ENCODE measurements at regions not wholly inside any gene's neighbourhood (a gene's known extent, or its start where the extent isn't known, plus 50 kb on each side); places are given as distances from the start of the nearest gene placed in this dataset.

DNA sequence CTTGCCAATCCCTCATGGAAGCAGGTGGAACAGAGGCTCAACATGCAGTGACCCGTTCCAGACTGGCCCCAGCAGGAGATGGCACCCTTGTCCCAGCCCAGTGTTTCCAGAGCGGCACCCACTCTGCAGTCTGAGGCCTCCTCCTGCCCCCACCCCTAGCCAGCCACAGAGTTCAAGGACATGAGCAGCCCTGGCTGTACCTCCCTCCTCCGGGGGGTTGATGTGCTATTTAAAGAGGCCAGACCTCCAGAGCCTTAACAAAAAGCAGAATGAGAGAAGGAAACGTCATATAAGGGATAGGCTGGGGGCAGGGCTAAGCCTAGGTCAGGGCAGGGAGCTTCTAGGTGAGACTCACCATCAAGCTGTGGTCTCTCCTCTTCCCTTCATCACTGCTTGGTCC lies 115.7 kb upstream of the NANOS1 start:
- WGBS, 2 experiments (ENCODE audit: extremely low coverage in 1 of 2, insufficient coverage in 1 of 2, insufficient read length in 1 of 2, insufficient replicate concordance in 2 of 2, low coverage in 1 of 2, low lambda C conversion rate in 2 of 2, missing lambda C conversion rate in 1 of 2): 70% methylated on average over 4 of the region's 4 CpGs; no CpG with 5 or more reads in 1 of the 2 experiments
- H4K8ac ChIP-seq (ENCODE audit: extremely low read depth, insufficient read depth, low read length): no peak overlapping the region
- no peaks in the 10 kb centered on the region for H3K79me2 ChIP-seq (ENCODE audit: control insufficient read depth in 1 of 2, insufficient read depth in 2 of 2, low read length in 2 of 2)
- H4K5ac ChIP-seq (ENCODE audit: insufficient read length, low read depth, low read length): no peak overlapping the region
- peaks cover 0 to 3% (median 0%) of the 10 kb centered on the region in 4 experiments; a peak in 1 of 7 replicates for H3K4me1 ChIP-seq (replicated peaks in 1 of 4; ENCODE audit: control insufficient read depth in 3 of 4, insufficient read depth in 4 of 4, low read length in 3 of 4)
- no peak overlapping the region for H2AFZ ChIP-seq (ENCODE audit: low read length)
- H2AK5ac ChIP-seq (ENCODE audit: low read depth, low read length): no peak overlapping the region
- H3K23me2 ChIP-seq (ENCODE audit: low read depth, low read length): peaks cover 1% of the 10 kb centered on the region; the same call in 1 of the 2 replicates
- H3K9ac ChIP-seq (replicated peaks in 1 of 4; ENCODE audit: extremely low read depth in 1 of 4, low read depth in 3 of 4, low read length in 3 of 4): no peak overlapping the region
- no peak overlapping the region for H3K4me2 ChIP-seq (ENCODE audit: insufficient read depth in 1 of 2, low read depth in 2 of 2, low read length in 2 of 2)
- H3K4ac ChIP-seq (replicated peaks; ENCODE audit: insufficient read length, low read depth, low read length): no peak overlapping the region
- no peak overlapping the region for H3K14ac ChIP-seq (ENCODE audit: insufficient read length)
- TF ChIP-seq RNF2 (IDR thresholded peaks at IDR 0.05; ENCODE audit: borderline replicate concordance, low read depth, low read length, missing control alignments, poor library complexity, severe bottlenecking): no peak
- no peak overlapping the region for H2BK5ac ChIP-seq (ENCODE audit: low read depth, low read length)
- H2BK120ac ChIP-seq (replicated peaks; ENCODE audit: low read depth, low read length): no peak overlapping the region
- no peak overlapping the region for H3K18ac ChIP-seq (ENCODE audit: extremely low read depth, low read length)
- H2BK15ac ChIP-seq (ENCODE audit: low read length): no peak overlapping the region
- ChIA-PET POLR2A (ENCODE audit: partially characterized antibody) (no interaction called here), CTCF (ENCODE audit: partially characterized antibody) (no interaction called here)
- no peak overlapping the region for H3K4me3 ChIP-seq (ENCODE audit: extremely low read depth in 1 of 4, insufficient read depth in 2 of 4, low read depth in 3 of 4, low read length in 4 of 4)
- DNase-seq (ENCODE audit: low read depth in 1 of 2, low spot score in 2 of 2): no peak
- H4K91ac ChIP-seq (replicated peaks; ENCODE audit: insufficient read length, low read length): no peak overlapping the region
- no peak overlapping the region for H3K56ac ChIP-seq (replicated peaks; ENCODE audit: insufficient read length, low read depth, low read length)
- H3K36me3 ChIP-seq (ENCODE audit: control insufficient read depth in 2 of 4, insufficient read depth in 4 of 4, low read length in 3 of 4): no peaks in the 10 kb centered on the region
- no peak overlapping the region for H3K23ac ChIP-seq (ENCODE audit: insufficient read length)
- no peaks in the 10 kb centered on the region for H3K27me3 ChIP-seq (replicated peaks in 1 of 4; ENCODE audit: control insufficient read depth in 3 of 4, extremely low read depth in 1 of 4, insufficient read depth in 3 of 4, low read length in 3 of 4)
- no peak overlapping the region for H2BK12ac ChIP-seq (ENCODE audit: low read depth, low read length)
- H3K9me3 ChIP-seq (ENCODE audit: insufficient read depth in 2 of 2, low read depth in 1 of 2, low read length in 1 of 2): no peaks in the 10 kb centered on the region
- H4K20me1 ChIP-seq (replicated peaks in 1 of 2; ENCODE audit: control insufficient read depth in 1 of 2, insufficient read depth in 2 of 2, low read length in 2 of 2): no peaks in the 10 kb centered on the region
- no peaks in the 10 kb centered on the region for H3K79me1 ChIP-seq (ENCODE audit: low read depth, low read length)
- H3K27ac ChIP-seq (ENCODE audit: low read depth, low read length): no peak overlapping the region
- no peak for FAIRE-seq
- H2BK20ac ChIP-seq (ENCODE audit: low read length): no peak overlapping the region

Measured in H1 (cell line).